ENCODE measurements at regions not wholly inside any gene's neighbourhood (a gene's known extent, or its start where the extent isn't known, plus 50 kb on each side); places are given as distances from the start of the nearest gene placed in this dataset.

DNA sequence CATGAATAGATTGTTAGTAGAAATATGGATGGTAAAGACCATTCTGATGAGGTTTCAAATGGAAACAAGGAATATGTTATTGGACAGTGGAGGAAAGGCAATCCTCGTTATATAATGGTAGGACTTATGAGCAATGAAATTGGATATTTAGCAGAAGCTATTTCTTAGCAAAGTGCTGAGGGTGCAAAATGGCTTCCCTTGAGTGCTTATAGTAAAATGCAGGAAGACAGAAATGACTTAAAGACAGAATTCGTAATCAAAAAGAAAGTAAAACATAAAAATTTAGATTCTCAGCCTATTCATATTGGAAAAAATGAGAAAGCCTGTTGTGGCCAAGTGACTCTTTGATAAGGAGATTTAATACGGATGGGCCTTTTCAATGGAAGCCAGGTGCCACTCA, 102.1 kb upstream of the ADRA1B start:
- no peak overlapping the region for H3K27ac ChIP-seq
- H3K9me3 ChIP-seq = peaks cover 0 to 4% of the 10 kb centered on the region in 2 donors
- H3K4me1 ChIP-seq = no peaks in the 10 kb centered on the region
- H3K36me3 ChIP-seq = no peaks in the 10 kb centered on the region
- TF ChIP-seq, protein P1, sequence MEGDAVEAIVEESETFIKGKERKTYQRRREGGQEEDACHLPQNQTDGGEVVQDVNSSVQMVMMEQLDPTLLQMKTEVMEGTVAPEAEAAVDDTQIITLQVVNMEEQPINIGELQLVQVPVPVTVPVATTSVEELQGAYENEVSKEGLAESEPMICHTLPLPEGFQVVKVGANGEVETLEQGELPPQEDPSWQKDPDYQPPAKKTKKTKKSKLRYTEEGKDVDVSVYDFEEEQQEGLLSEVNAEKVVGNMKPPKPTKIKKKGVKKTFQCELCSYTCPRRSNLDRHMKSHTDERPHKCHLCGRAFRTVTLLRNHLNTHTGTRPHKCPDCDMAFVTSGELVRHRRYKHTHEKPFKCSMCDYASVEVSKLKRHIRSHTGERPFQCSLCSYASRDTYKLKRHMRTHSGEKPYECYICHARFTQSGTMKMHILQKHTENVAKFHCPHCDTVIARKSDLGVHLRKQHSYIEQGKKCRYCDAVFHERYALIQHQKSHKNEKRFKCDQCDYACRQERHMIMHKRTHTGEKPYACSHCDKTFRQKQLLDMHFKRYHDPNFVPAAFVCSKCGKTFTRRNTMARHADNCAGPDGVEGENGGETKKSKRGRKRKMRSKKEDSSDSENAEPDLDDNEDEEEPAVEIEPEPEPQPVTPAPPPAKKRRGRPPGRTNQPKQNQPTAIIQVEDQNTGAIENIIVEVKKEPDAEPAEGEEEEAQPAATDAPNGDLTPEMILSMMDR (IDR thresholded peaks at IDR 0.05) = no peak
- TF ChIP-seq POLR2AphosphoS5 (IDR thresholded peaks at IDR 0.05) (no peak), POLR2A (IDR thresholded peaks at IDR 0.05) (no peak)
- H3K4me3 ChIP-seq = no peak overlapping the region
- intact Hi-C loops (cut with DNase I; ENCODE audit: low total_unique reads) = no loop called here
- no peaks in the 10 kb centered on the region for H3K27me3 ChIP-seq
- DNase-seq (ENCODE audit: low spot score in 2 of 2) = no peak

DNA sequence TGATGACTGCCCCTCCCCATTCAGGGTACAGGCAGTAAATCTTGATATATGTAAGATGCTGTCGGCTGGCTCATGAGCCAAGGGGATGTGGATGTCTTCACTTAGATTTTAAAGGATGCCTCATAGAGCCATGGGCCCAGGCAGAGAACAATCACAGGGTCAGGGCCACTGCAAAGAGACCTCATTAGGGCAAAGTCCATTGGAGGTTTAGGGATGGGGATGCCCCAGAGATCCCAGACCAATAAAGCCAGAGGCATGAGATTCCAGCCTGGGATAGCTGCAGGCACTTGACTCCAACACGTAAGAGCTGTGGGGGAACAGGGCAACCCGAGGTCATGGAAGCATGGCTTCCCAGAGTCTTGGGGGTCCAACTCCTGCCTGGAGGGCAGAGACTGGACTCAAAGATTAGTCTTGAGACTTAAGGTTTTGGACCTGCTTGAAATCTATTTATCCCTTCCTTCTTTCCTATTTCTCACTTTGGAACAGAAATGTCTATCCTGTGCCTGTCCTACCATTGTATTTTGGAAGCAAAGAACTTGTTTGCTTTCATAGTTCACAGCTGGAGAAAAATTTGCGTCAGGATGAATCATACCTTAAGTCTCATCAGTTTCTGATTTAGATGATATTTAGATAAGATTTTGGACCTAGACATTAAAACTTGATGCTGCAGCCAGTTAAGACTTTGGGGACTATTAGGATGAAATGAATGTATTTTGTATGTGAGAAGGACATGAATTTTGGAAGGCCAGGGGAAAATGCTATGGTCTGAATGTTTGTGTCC, 101.3 kb upstream of the ADRA1B start:
- no peaks in the 10 kb centered on the region for H3K4me1 ChIP-seq
- DNase-seq (ENCODE audit: low spot score in 2 of 2) = no peak
- H3K27me3 ChIP-seq = no peaks in the 10 kb centered on the region
- H3K36me3 ChIP-seq = no peaks in the 10 kb centered on the region
- H3K4me3 ChIP-seq = no peak overlapping the region
- no peak overlapping the region for H3K27ac ChIP-seq
- intact Hi-C loops (cut with DNase I; ENCODE audit: low total_unique reads) = no loop called here
- no peak for TF ChIP-seq POLR2A (IDR thresholded peaks at IDR 0.05)
- TF ChIP-seq POLR2AphosphoS5 (IDR thresholded peaks at IDR 0.05) = no peak
- TF ChIP-seq, protein P1 (IDR thresholded peaks at IDR 0.05) = no peak
- H3K9me3 ChIP-seq = peaks cover 0 to 4% of the 10 kb centered on the region in 2 donors

DNA sequence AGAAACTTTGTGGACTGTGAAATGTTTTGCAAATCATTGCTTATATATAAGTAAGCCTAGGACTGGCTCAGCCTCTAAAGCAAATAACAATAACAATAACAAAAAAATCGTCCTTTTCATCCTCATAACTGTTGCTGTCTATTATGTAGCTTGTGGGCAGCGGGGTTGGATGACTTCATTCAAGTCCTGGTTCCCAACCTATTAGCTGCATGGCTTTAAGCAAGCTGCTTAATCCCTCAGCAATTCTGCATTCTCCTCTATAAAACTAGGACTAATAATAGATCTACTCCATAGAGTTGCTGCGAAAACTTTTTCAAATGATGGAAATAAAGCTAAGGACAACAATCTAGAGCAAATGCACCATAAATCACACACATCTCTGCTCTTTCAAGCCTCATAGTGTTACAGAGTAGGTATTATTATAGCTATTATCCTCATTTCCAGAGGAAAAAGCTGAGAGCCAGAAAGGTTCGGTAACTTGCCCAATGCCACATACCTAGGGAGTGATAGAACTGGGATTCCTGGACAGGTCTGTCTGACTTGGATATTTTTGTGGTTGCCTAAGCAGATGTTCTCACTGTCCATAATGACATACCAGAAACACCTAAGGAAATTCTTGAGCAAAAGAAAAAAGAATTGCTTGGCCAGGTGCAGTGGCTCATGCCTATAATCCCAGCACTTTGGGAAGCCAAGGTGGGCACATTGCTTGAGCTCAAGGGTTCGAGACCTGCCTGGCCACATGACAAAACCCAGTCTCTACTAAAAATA, 98.8 kb upstream of the ADRA1B start:
- H3K9me3 ChIP-seq = no peaks in the 10 kb centered on the region
- TF ChIP-seq, protein P1 (IDR thresholded peaks at IDR 0.05) = no peak
- TF ChIP-seq POLR2A (IDR thresholded peaks at IDR 0.05) (no peak), POLR2AphosphoS5 (IDR thresholded peaks at IDR 0.05) (no peak)
- no peak overlapping the region for H3K4me3 ChIP-seq
- DNase-seq (ENCODE audit: low spot score in 2 of 2) = no peak
- H3K36me3 ChIP-seq = no peaks in the 10 kb centered on the region
- no peaks in the 10 kb centered on the region for H3K27me3 ChIP-seq
- no peak overlapping the region for H3K27ac ChIP-seq
- intact Hi-C loops (cut with DNase I; ENCODE audit: low total_unique reads) = no loop called here
- no peaks in the 10 kb centered on the region for H3K4me1 ChIP-seq

DNA sequence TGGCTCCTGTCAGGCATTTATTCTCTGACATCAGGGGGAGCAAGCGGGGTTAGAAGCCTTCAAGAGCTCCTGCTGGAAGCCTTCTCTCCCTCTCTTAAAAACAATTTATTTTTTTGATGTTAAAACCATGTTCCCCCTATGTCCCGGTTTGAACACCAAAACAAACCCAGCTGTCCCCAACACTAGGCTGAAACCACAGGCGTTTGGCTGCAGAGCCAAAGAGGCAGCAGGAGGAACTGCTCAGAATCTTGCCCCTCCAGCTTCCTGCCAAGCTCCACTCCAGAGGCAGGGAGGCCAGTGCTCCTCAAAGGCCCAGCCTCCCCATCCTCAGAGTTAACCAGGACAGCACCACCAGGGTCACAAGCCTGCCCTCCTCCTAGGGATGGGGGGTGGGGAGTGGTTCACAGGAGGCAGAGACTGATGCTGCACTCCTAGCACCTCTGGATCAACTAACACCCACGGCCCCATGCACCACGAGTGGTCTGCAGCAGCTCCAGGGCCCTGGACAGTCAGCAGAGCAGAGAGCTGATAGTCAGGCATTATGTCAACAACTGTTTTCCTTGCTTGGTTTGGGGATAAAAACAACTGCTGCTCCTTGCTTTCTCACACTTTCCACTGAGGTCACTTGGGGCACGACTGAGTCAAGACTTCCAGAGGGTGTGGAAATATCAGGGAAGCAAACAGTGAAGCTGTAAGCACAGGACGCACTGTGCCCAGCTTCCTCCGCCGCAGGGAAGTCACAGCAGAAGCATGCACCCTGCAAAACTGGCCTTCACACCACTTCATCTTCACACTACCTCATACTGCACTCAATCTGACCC, 96.5 kb upstream of the ADRA1B start:
- no peak for TF ChIP-seq POLR2A (IDR thresholded peaks at IDR 0.05)
- peak in 1 of 3 donors; percentile 80 for TF ChIP-seq POLR2AphosphoS5 (IDR thresholded peaks at IDR 0.05)
- intact Hi-C loops (cut with DNase I; ENCODE audit: low total_unique reads) = no loop called here
- no peak for DNase-seq (ENCODE audit: low spot score in 2 of 2)
- H3K27me3 ChIP-seq = no peaks in the 10 kb centered on the region
- no peaks in the 10 kb centered on the region for H3K4me1 ChIP-seq
- H3K36me3 ChIP-seq = no peaks in the 10 kb centered on the region
- no peaks in the 10 kb centered on the region for H3K9me3 ChIP-seq
- peak overlapping the region; percentile 8 to 72 for H3K27ac ChIP-seq
- H3K4me3 ChIP-seq = no peak overlapping the region

DNA sequence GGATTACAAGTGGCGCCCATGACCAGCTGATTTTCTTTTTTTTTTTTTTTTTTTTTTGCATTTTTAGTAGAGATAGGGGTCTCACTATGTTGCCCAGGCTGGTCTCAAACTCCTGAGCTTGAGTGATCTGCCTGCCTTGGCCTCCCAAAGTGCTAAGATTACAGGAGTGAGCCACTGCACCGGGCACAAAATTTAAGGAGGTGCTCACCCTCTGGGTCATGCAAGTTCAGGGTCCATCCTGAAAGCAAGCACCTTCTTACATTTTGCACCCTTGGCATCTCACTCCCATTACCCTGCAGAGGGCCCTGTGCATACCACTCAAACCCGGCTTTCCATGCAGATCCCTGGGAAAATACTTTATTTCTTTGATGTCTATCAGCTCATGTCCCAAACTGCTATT, 95.6 kb upstream of the ADRA1B start:
- Histone ChIP-seq H3K4me3 (no peak overlapping the region), H3K36me3 (no peaks in the 10 kb centered on the region), H3K4me1 (no peaks in the 10 kb centered on the region), H3K27me3 (no peaks in the 10 kb centered on the region), H3K9me3 (no peaks in the 10 kb centered on the region), H3K27ac (no peak overlapping the region)
- DNase-seq (ENCODE audit: low spot score in 2 of 2) = no peak
- intact Hi-C loops (cut with DNase I; ENCODE audit: low total_unique reads) = no loop called here
- TF ChIP-seq POLR2AphosphoS5 (IDR thresholded peaks at IDR 0.05) (no peak), POLR2A (IDR thresholded peaks at IDR 0.05) (no peak)
- TF ChIP-seq, protein P1 (IDR thresholded peaks at IDR 0.05) = no peak

Measured in breast epithelium (tissue), 4 donors.